Heart left ventricle (tissue), 16 donors: ENCODE measurements at regions not wholly inside any gene's neighbourhood (a gene's known extent, or its start where the extent isn't known, plus 50 kb on each side); places are given as distances from the start of the nearest gene placed in this dataset.

Experiments used
- ATAC-seq, 4 donors: fragments of 200-7000 bp; cut with Tn5 transposase; one replicate each; pipeline ENCODE4 v1.9.1; 2020 to 2022; ENCODE audit warnings: moderate library complexity in 4 of 4, mild to moderate bottlenecking in 3 of 4, moderate number of reproducible peaks in 1 of 4
- DNase-seq, 5 donors: peaks; one replicate each; pipeline ENCODE4 v3.0.0-alpha.2; 2020
- H3K27ac ChIP-seq, 12 donors: fragments of 200-600 bp; sonication (generic) in 4 of 12; one replicate each; pipeline versions ENCODE4 v1.5.0 to v1.8.0; 2016 to 2022; ENCODE audit warnings: mild to moderate bottlenecking in 2 of 12
- H3K27me3 ChIP-seq, 9 donors: fragments of 200-600 bp; sonication (generic) in 2 of 9; one replicate each; pipeline versions ENCODE4 v1.5.1 to v1.8.0; 2016 to 2022; ENCODE audit warnings: mild to moderate bottlenecking in 3 of 9
- H3K36me3 ChIP-seq, 9 donors: fragments of 200-600 bp; sonication (generic) in 2 of 9; one replicate each; pipeline versions ENCODE4 v1.5.0 to v1.8.0; 2018 to 2022; ENCODE audit warnings: mild to moderate bottlenecking in 2 of 9
- H3K4me1 ChIP-seq, 12 donors: fragments of 200-600 bp; sonication (generic) in 4 of 12; one replicate each; pipeline versions ENCODE4 v1.5.0 to v1.8.0; 2016 to 2022; ENCODE audit warnings: mild to moderate bottlenecking in 3 of 12
- H3K4me3 ChIP-seq, 12 donors: fragments of 200-600 bp; sonication (generic) in 4 of 12; one replicate each; pipeline versions ENCODE4 v1.5.0 to v1.8.0; 2017 to 2022; ENCODE audit warnings: mild to moderate bottlenecking in 9 of 12, moderate library complexity in 4 of 12
- H3K9me3 ChIP-seq, 12 donors: fragments of 200-600 bp; sonication (generic) in 4 of 12; one replicate each; pipeline versions ENCODE4 v1.5.0 to v1.8.0; 2016 to 2022; ENCODE audit warnings: mild to moderate bottlenecking in 1 of 12
- CTCF ChIP-seq, 12 donors: fragments of 200-600 bp; sonication (generic) in 4 of 12; IDR thresholded peaks; one replicate each; pipeline versions ENCODE4 v1.5.0 to v1.8.0; 2018 to 2022; ENCODE audit warnings: antibody characterized with exemption in 12 of 12, mild to moderate bottlenecking in 5 of 12
- POLR2A ChIP-seq, 2 donors: fragments of 450-650 bp; IDR thresholded peaks; one replicate each; pipeline ENCODE4 v1.6.1; 2017; ENCODE audit warnings: antibody characterized with exemption in 2 of 2, mild to moderate bottlenecking in 2 of 2, moderate library complexity in 2 of 2
- WGBS, 4 donors: extraction: QIAGEN DNeasy Blood & Tissue Kit in 2 of 4; methylation state at CpG; one replicate each; pipeline versions ENCODE4 v1.1.5 to v1.1.7; 2013 to 2018; 5-methylcytosine and 5-hydroxymethylcytosine counted together
- intact Hi-C, 10 donors: fragments of 100-400 bp; cut with DNase I; formaldehyde crosslinking; loops; one replicate each; pipeline versions ENCODE4 v1.11.1 to v1.14.2; 2022
- donor health status: ischemic (EF 13 %, LVEDD 7.1; RV severe dilation, severe dysfunction).
- donor health status: healthy with polysubstance abuse.
- donor health status: DM: no; HTN: yes; CAD: no.
- donor health status: DM: no; HTN: no; CAD: no.
- donor health status: ischemic (EF 25% LVEDD 6.9; RV normal size, moderate dysfunction).
- donor health status: ischemic (EF 25% LVEDD 5.7; RV mildly dilated, moderate dysfunction).
- donor health status: healthy.
- donor health status: DM: yes; HTN: yes; CAD: no.
- donor health status: ischemic (EF 35%, LVEDD 5.7; RV mildly dilated, moderate dysfunction).
- donor health status: nonischemic (EF 11% LVEDD 7.7; RV severe dilation, severe dysfunction).
- donor health status: DM: yes; HTN: yes; CAD: no.
- donor health status: PGD.
- donor health status: ischemic (EF 29% LVEDD 5.4; RV normal size, mild dysfunction).
- donor health status: nonischemic (EF 23%, LVEDD 6.1; RV moderate dilation, normal function).

- TF ChIP-seq POLR2A (IDR thresholded peaks at IDR 0.05): no peak
- Histone ChIP-seq H3K36me3 (no peaks in the 10 kb centered on the region), H3K9me3 (no peaks in the 10 kb centered on the region), H3K27me3 (no peaks in the 10 kb centered on the region), H3K27ac (no peak overlapping the region), H3K4me1 (no peaks in the 10 kb centered on the region), H3K4me3 (no peak overlapping the region)
- no peak for ATAC-seq
- WGBS, 4 donors: 57 to 73% (median 63%) methylated on average over 2 of the region's 2 CpGs
- intact Hi-C loops: no loop called here
- DNase-seq: no peak
Measured at GRCh38 chr15:54839379-54839778, 357.4 kb downstream of the RSL24D1 start.

GRCh38 chr15:54836052-54836795 is 360.5 kb downstream of the RSL24D1 start:
- no peaks in the 10 kb centered on the region for H3K36me3 ChIP-seq
- H3K27ac ChIP-seq: no peak overlapping the region
- H3K4me1 ChIP-seq: no peaks in the 10 kb centered on the region
- DNase-seq: no peak
- no peaks in the 10 kb centered on the region for H3K27me3 ChIP-seq
- 74 to 84% (median 78%) methylated on average over 5 of the region's 5 CpGs for WGBS, 4 donors
- TF ChIP-seq POLR2A (IDR thresholded peaks at IDR 0.05) (no peak), CTCF (IDR thresholded peaks at IDR 0.05) (no peak)
- H3K4me3 ChIP-seq: no peak overlapping the region
- ATAC-seq: no peak
- intact Hi-C loops: no loop called here
- H3K9me3 ChIP-seq: no peaks in the 10 kb centered on the region

GRCh38 chr15:54829821-54830220 is 366.9 kb downstream of the RSL24D1 start:
- Histone ChIP-seq H3K4me1 (no peaks in the 10 kb centered on the region), H3K4me3 (no peak overlapping the region), H3K36me3 (no peaks in the 10 kb centered on the region), H3K27ac (no peak overlapping the region), H3K9me3 (peaks cover 0 to 12% (median 0%) of the 10 kb centered on the region in 12 donors), H3K27me3 (no peaks in the 10 kb centered on the region)
- WGBS, 4 donors: 25 to 60% (median 40%) methylated on average over 1 of the region's 1 CpG
- ATAC-seq: no peak
- no peak for DNase-seq
- TF ChIP-seq POLR2A (IDR thresholded peaks at IDR 0.05) (no peak), CTCF (IDR thresholded peaks at IDR 0.05) (no peak)
- intact Hi-C loops: no loop called here

GRCh38 chr15:54820811-54821210 is 375.9 kb downstream of the RSL24D1 start:
- WGBS, 4 donors: 79 to 84% (median 80%) methylated on average over 5 of the region's 5 CpGs
- DNase-seq: peak in 2 of 5 donors; percentile 23 to 44
- intact Hi-C loops: no loop called here
- peak in 3 of 4 donors; percentile 24 to 63 (median 43) for ATAC-seq
- TF ChIP-seq CTCF (IDR thresholded peaks at IDR 0.05): no peak
- no peak for TF ChIP-seq POLR2A (IDR thresholded peaks at IDR 0.05)
- Histone ChIP-seq H3K27ac (peak overlapping the region in 1 of 12 donors; percentile 58), H3K36me3 (no peaks in the 10 kb centered on the region), H3K9me3 (peaks cover 0 to 18% (median 0%) of the 10 kb centered on the region in 12 donors), H3K4me1 (no peaks in the 10 kb centered on the region), H3K4me3 (no peak overlapping the region), H3K27me3 (no peaks in the 10 kb centered on the region)

GRCh38 chr15:54820098-54820497 is 376.6 kb downstream of the RSL24D1 start:
- no peaks in the 10 kb centered on the region for H3K36me3 ChIP-seq
- DNase-seq (no peak), ATAC-seq (peak in 1 of 4 donors; percentile 45)
- intact Hi-C loops: no loop called here
- H3K4me1 ChIP-seq: no peaks in the 10 kb centered on the region
- H3K4me3 ChIP-seq: no peak overlapping the region
- no peaks in the 10 kb centered on the region for H3K27me3 ChIP-seq
- H3K9me3 ChIP-seq: peaks cover 0 to 17% (median under 1%) of the 10 kb centered on the region in 12 donors
- peak overlapping the region in 1 of 12 donors; percentile 58 for H3K27ac ChIP-seq
- TF ChIP-seq CTCF (IDR thresholded peaks at IDR 0.05): no peak
- no peak for TF ChIP-seq POLR2A (IDR thresholded peaks at IDR 0.05)
